WTC11 (cell line): ENCODE measurements at regions not wholly inside any gene's neighbourhood (a gene's known extent, or its start where the extent isn't known, plus 50 kb on each side); places are given as distances from the start of the nearest gene placed in this dataset.

Source experiments
- ATAC-seq: fragments of 200-7000 bp; cut with Tn5 transposase; 2 replicates; pipeline ENCODE4 v1.10.0; 2021; ENCODE audit warnings: mild to moderate bottlenecking, moderate library complexity
- CTCF ChIA-PET: fragments of 300-600 bp; sonication (Branson Sonifier 250); formaldehyde crosslinking; loops from one replicate; lab custom pipeline; 2021; ENCODE audit warnings: antibody characterized with exemption; lab: Charles Lee
- POLR2A ChIA-PET: fragments of 350-600 bp; sonication (Branson Sonifier 250); formaldehyde crosslinking; loops from one replicate; lab custom pipeline; 2021; ENCODE audit warnings: antibody characterized with exemption; lab: Charles Lee
- DNase-seq: peaks from one replicate; pipeline ENCODE4 v3.0.0; 2021; ENCODE audit warnings: low spot score
- H3K27ac Mint-ChIP-seq: 2 replicates; pipeline ENCODE4 v1.8.0; 2021; ENCODE audit warnings: mixed read lengths
- H3K27me3 Mint-ChIP-seq: 2 replicates; pipeline ENCODE4 v1.8.0; 2021; ENCODE audit warnings: low read depth, mild to moderate bottlenecking, moderate library complexity, mixed read lengths
- H3K36me3 Mint-ChIP-seq: 2 replicates; pipeline ENCODE4 v1.8.0; 2021; ENCODE audit warnings: mixed read lengths
- H3K4me1 Mint-ChIP-seq: 2 replicates; pipeline ENCODE4 v1.8.0; 2022; ENCODE audit warnings: mixed read lengths
- H3K4me3 Mint-ChIP-seq: 2 replicates; pipeline ENCODE4 v1.8.0; 2021; ENCODE audit warnings: mild to moderate bottlenecking, moderate library complexity, mixed read lengths
- H3K9me3 Mint-ChIP-seq: 2 replicates; pipeline ENCODE4 v1.8.0; 2021; ENCODE audit warnings: mixed read lengths
- FOXP1 ChIP-seq: sonication (generic); formaldehyde crosslinking; IDR thresholded peaks from 2 replicates; pipeline ENCODE4 v1.8.0; 2022; ENCODE audit warnings: missing genetic modification reagents, mild to moderate bottlenecking, moderate library complexity, borderline replicate concordance
- GTF2I ChIP-seq: fragments of 250-450 bp; sonication (Bioruptor Pico); conservative IDR thresholded peaks from 2 replicates; pipeline ENCODE4 v1.4.0; 2021; ENCODE audit warnings: mild to moderate bottlenecking
- IRF2 ChIP-seq: sonication (generic); formaldehyde crosslinking; IDR thresholded peaks from 2 replicates; pipeline ENCODE4 v1.8.0; 2022; ENCODE audit warnings: low read depth, missing genetic modification reagents, borderline replicate concordance
- JAZF1 ChIP-seq: fragments of 250-450 bp; sonication (Bioruptor Pico); IDR thresholded peaks from 2 replicates; pipeline ENCODE4 v1.9.0; 2021; ENCODE audit warnings: moderate library complexity, mild to moderate bottlenecking, inconsistent platforms
- JUN ChIP-seq: sonication (generic); formaldehyde crosslinking; IDR thresholded peaks from 2 replicates; pipeline ENCODE4 v1.8.0; 2023; ENCODE audit warnings: mild to moderate bottlenecking, missing genetic modification reagents
- KAT7 ChIP-seq: sonication (generic); formaldehyde crosslinking; IDR thresholded peaks from 2 replicates; pipeline ENCODE4 v1.8.1; 2023; ENCODE audit warnings: missing genetic modification reagents, mild to moderate bottlenecking, borderline replicate concordance
- NFATC4 ChIP-seq: fragments of 250-450 bp; sonication (Bioruptor Pico); IDR thresholded peaks from 2 replicates; pipeline ENCODE4 v1.9.0; 2021; ENCODE audit warnings: mild to moderate bottlenecking
- OVOL2 ChIP-seq: fragments of 250-450 bp; sonication (Bioruptor Pico); IDR thresholded peaks from 2 replicates; pipeline ENCODE4 v1.9.0; 2021; ENCODE audit warnings: mild to moderate bottlenecking, borderline replicate concordance
- SMAD3 ChIP-seq: sonication (generic); formaldehyde crosslinking; IDR thresholded peaks from 2 replicates; pipeline ENCODE4 v1.8.0; 2022; ENCODE audit warnings: missing genetic modification reagents, mild to moderate bottlenecking, borderline replicate concordance
- TEAD1 ChIP-seq: sonication (generic); formaldehyde crosslinking; IDR thresholded peaks from 2 replicates; pipeline ENCODE4 v1.8.0; 2022; ENCODE audit warnings: mild to moderate bottlenecking, missing genetic modification reagents
- TEAD4 ChIP-seq: sonication (generic); formaldehyde crosslinking; IDR thresholded peaks from 2 replicates; pipeline ENCODE4 v1.8.0; 2022; ENCODE audit warnings: mild to moderate bottlenecking, missing genetic modification reagents
- ZNF232 ChIP-seq: sonication (generic); formaldehyde crosslinking; IDR thresholded peaks from 2 replicates; pipeline ENCODE4 v1.8.0; 2022; ENCODE audit warnings: mild to moderate bottlenecking, missing genetic modification reagents
- ZNF416 ChIP-seq: fragments of 250-450 bp; sonication (Bioruptor Pico); IDR thresholded peaks from 2 replicates; pipeline ENCODE4 v1.9.0; 2021; ENCODE audit warnings: mild to moderate bottlenecking, inconsistent platforms
- ZNF423 ChIP-seq: fragments of 250-450 bp; sonication (Bioruptor Pico); IDR thresholded peaks from 2 replicates; pipeline ENCODE4 v2.1.2; 2022; ENCODE audit warnings: mild to moderate bottlenecking, moderate library complexity
- ZNF671 ChIP-seq: fragments of 250-450 bp; sonication (Bioruptor Pico); IDR thresholded peaks from 2 replicates; pipeline ENCODE4 v1.8.0; 2021; ENCODE audit warnings: mild to moderate bottlenecking
- TF ChIP-seq, protein P1 (sequence below): sonication (generic); formaldehyde crosslinking; IDR thresholded peaks from 2 replicates; pipeline ENCODE4 v1.8.1; 2023; ENCODE audit warnings: mild to moderate bottlenecking, missing genetic modification reagents, borderline replicate concordance
- TF ChIP-seq, protein P2 (sequence below): sonication (generic); formaldehyde crosslinking; IDR thresholded peaks from 2 replicates; pipeline ENCODE4 v1.8.1; 2022; ENCODE audit warnings: low read depth, mild to moderate bottlenecking, moderate library complexity, missing genetic modification reagents, borderline replicate concordance
- TF ChIP-seq, protein P3 (sequence below): sonication (generic); formaldehyde crosslinking; conservative IDR thresholded peaks from 2 replicates; pipeline ENCODE4 v1.8.1; 2022; ENCODE audit warnings: mild to moderate bottlenecking, missing genetic modification reagents
- TF ChIP-seq, protein P4 (sequence below): fragments of 250-450 bp; sonication (Bioruptor Pico); IDR thresholded peaks from 2 replicates; pipeline ENCODE4 v1.9.0; 2021; ENCODE audit warnings: moderate library complexity, mild to moderate bottlenecking, inconsistent platforms, borderline replicate concordance
- TF ChIP-seq, protein P5 (sequence below): fragments of 250-450 bp; sonication (Bioruptor Pico); conservative IDR thresholded peaks from 2 replicates; pipeline ENCODE4 v1.9.0; 2021; ENCODE audit warnings: mild to moderate bottlenecking
- TF ChIP-seq, protein P6 (sequence below): sonication (generic); formaldehyde crosslinking; IDR thresholded peaks from 2 replicates; pipeline ENCODE4 v1.8.1; 2023; ENCODE audit warnings: mild to moderate bottlenecking, missing genetic modification reagents
- TF ChIP-seq, protein P7 (sequence below): fragments of 250-450 bp; sonication (Bioruptor Pico); IDR thresholded peaks from 2 replicates; pipeline ENCODE4 v2.1.2; 2022; ENCODE audit warnings: mild to moderate bottlenecking, moderate library complexity
- TF ChIP-seq, protein P8 (sequence below): sonication (generic); formaldehyde crosslinking; IDR thresholded peaks from 2 replicates; pipeline ENCODE4 v1.8.0; 2023; ENCODE audit warnings: missing genetic modification reagents

DNA sequence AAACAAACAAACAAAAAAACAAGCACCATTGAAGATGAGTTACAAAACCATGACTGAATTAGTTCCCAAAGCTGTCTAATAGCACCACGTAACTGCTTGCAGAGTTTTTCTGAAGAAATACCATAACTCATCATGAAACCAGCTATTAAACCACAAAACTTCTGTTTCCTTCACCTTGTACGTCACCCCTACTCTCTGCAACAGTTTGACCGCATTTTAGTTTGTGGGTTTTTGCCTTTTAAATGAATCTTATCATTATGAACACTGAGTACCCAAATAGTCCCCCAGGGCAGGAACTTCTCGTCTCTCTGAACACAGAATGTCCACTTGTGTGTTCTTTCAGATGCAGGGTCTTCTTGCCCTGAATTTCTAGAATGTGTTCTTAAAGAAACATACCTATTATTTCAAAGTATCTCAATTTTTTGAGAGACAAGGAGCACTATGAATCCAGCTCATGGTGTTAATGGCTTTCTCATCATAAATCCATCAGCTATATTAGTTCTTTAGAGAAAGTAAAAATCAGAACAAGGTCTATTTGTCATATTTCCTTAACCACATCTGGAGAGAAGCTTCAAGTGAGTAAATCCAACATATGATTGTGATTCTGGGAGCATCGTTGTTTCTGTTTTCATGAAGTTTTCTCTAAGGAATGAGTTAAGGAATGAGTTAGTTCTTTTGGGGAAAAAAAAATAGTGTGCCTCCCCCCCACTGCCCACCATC is 210.6 kb downstream of the AUH start:
- H3K36me3 Mint-ChIP-seq = peaks cover 43% of the 10 kb centered on the region
- no peak overlapping the region for H3K27ac Mint-ChIP-seq
- ChIA-PET POLR2A (interaction anchor here (1.3 kb wide), 1 partner anchor 9 kb away, joined by 3 read pairs; no protein-coding TSS in a partner anchor), CTCF (no interaction called here)
- DNase-seq = no peak
- H3K4me3 Mint-ChIP-seq = no peak overlapping the region
- no peak for ATAC-seq
- no peaks in the 10 kb centered on the region; the same call in 1 of the 2 replicates for H3K27me3 Mint-ChIP-seq
- peaks cover 30% of the 10 kb centered on the region for H3K4me1 Mint-ChIP-seq
- H3K9me3 Mint-ChIP-seq = peaks cover 53% of the 10 kb centered on the region
- TF ChIP-seq ZNF232 (CRISPR knock-in tag) (no peak), SMAD3 (no peak), TEAD1 (CRISPR knock-in tag) (no peak), TEAD4 (CRISPR knock-in tag) (no peak), JAZF1 (no peak), JUN (CRISPR knock-in tag) (no peak), KAT7 (CRISPR knock-in tag) (no peak), ZNF671 (CRISPR knock-in tag) (no peak), OVOL2 (CRISPR knock-in tag) (no peak), NFATC4 (CRISPR knock-in tag) (no peak)
- TF ChIP-seq, protein P1, sequence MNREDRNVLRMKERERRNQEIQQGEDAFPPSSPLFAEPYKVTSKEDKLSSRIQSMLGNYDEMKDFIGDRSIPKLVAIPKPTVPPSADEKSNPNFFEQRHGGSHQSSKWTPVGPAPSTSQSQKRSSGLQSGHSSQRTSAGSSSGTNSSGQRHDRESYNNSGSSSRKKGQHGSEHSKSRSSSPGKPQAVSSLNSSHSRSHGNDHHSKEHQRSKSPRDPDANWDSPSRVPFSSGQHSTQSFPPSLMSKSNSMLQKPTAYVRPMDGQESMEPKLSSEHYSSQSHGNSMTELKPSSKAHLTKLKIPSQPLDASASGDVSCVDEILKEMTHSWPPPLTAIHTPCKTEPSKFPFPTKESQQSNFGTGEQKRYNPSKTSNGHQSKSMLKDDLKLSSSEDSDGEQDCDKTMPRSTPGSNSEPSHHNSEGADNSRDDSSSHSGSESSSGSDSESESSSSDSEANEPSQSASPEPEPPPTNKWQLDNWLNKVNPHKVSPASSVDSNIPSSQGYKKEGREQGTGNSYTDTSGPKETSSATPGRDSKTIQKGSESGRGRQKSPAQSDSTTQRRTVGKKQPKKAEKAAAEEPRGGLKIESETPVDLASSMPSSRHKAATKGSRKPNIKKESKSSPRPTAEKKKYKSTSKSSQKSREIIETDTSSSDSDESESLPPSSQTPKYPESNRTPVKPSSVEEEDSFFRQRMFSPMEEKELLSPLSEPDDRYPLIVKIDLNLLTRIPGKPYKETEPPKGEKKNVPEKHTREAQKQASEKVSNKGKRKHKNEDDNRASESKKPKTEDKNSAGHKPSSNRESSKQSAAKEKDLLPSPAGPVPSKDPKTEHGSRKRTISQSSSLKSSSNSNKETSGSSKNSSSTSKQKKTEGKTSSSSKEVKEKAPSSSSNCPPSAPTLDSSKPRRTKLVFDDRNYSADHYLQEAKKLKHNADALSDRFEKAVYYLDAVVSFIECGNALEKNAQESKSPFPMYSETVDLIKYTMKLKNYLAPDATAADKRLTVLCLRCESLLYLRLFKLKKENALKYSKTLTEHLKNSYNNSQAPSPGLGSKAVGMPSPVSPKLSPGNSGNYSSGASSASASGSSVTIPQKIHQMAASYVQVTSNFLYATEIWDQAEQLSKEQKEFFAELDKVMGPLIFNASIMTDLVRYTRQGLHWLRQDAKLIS (CRISPR knock-in tag) = no peak
- TF ChIP-seq, protein P2, sequence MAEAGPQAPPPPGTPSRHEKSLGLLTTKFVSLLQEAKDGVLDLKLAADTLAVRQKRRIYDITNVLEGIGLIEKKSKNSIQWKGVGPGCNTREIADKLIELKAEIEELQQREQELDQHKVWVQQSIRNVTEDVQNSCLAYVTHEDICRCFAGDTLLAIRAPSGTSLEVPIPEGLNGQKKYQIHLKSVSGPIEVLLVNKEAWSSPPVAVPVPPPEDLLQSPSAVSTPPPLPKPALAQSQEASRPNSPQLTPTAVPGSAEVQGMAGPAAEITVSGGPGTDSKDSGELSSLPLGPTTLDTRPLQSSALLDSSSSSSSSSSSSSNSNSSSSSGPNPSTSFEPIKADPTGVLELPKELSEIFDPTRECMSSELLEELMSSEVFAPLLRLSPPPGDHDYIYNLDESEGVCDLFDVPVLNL (CRISPR knock-in tag) = no peak
- TF ChIP-seq, all 79 proteins: peak for 0

DNA sequence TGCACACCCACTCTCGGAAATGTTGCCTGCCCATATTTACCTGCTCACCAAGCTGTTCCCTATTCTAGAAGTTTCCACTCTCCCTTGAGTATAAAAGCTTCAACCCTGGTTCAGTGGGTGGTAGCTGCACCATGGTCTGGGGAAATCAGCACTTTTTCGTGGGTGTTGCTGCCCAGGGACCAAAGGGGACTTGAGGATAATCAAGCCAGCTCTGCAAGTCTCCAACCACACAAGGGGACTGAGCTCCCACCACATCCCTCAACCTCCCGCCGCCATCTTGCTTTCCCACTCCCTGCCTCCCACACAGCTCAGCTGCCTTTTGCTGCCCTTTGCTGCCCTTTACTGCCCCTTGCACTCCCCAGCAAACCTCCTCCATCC is 210.0 kb downstream of the AUH start:
- Mint-ChIP-seq H3K36me3 (peaks cover 43% of the 10 kb centered on the region), H3K9me3 (peaks cover 53% of the 10 kb centered on the region), H3K27ac (no peak overlapping the region), H3K27me3 (no peaks in the 10 kb centered on the region; the same call in 1 of the 2 replicates), H3K4me3 (no peak overlapping the region), H3K4me1 (peaks cover 25% of the 10 kb centered on the region)
- DNase-seq = no peak
- ChIA-PET CTCF (no interaction called here), POLR2A (interaction anchor here (1.3 kb wide), 1 partner anchor 10 kb away, joined by 3 read pairs; no protein-coding TSS in a partner anchor)
- no peak for ATAC-seq
- TF ChIP-seq ZNF423 (CRISPR knock-in tag) (no peak), IRF2 (CRISPR knock-in tag) (no peak), ZNF416 (CRISPR knock-in tag) (no peak), FOXP1 (no peak), GTF2I (no peak)
- TF ChIP-seq, protein P3, sequence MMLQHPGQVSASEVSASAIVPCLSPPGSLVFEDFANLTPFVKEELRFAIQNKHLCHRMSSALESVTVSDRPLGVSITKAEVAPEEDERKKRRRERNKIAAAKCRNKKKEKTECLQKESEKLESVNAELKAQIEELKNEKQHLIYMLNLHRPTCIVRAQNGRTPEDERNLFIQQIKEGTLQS = no peak
- TF ChIP-seq, protein P4, sequence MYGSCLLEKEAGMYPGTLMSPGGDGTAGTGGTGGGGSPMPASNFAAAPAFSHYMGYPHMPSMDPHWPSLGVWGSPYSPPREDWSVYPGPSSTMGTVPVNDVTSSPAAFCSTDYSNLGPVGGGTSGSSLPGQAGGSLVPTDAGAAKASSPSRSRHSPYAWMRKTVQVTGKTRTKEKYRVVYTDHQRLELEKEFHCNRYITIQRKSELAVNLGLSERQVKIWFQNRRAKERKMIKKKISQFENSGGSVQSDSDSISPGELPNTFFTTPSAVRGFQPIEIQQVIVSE (CRISPR knock-in tag) = no peak
- TF ChIP-seq, protein P5, sequence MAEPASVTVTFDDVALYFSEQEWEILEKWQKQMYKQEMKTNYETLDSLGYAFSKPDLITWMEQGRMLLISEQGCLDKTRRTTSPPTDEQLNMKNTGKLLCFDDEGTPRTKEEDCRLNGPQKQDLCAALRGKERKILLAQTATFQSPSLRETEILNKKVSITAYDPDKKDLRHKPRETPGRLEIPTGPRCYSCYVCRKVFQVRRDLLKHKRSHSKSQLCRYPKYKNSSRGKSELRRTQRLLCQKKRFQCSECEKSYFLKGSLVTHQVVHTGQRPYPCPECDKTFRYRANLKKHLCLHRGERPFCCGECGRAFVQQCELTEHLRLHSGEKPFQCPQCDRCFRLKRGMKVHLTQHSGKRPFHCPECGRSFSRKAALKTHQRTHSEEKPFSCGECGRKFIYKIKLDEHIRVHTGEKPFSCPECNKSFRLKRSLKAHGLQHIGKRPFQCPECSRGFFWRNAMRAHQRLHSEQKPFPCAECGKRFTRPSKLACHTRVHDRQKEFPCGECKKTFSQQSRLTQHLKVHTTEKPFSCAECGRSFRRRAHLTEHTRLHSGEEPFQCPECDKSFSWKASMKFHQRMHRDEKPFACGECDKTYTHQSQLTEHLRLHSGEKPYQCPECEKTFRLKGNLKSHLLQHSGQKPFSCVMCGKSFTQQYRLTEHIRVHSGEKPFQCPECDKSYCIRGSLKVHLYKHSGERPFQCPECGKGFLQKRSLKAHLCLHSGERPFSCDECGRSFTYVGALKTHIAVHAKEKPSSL (CRISPR knock-in tag) = no peak
- TF ChIP-seq, protein P6, sequence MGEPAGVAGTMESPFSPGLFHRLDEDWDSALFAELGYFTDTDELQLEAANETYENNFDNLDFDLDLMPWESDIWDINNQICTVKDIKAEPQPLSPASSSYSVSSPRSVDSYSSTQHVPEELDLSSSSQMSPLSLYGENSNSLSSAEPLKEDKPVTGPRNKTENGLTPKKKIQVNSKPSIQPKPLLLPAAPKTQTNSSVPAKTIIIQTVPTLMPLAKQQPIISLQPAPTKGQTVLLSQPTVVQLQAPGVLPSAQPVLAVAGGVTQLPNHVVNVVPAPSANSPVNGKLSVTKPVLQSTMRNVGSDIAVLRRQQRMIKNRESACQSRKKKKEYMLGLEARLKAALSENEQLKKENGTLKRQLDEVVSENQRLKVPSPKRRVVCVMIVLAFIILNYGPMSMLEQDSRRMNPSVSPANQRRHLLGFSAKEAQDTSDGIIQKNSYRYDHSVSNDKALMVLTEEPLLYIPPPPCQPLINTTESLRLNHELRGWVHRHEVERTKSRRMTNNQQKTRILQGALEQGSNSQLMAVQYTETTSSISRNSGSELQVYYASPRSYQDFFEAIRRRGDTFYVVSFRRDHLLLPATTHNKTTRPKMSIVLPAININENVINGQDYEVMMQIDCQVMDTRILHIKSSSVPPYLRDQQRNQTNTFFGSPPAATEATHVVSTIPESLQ = no peak
- TF ChIP-seq, protein P7, sequence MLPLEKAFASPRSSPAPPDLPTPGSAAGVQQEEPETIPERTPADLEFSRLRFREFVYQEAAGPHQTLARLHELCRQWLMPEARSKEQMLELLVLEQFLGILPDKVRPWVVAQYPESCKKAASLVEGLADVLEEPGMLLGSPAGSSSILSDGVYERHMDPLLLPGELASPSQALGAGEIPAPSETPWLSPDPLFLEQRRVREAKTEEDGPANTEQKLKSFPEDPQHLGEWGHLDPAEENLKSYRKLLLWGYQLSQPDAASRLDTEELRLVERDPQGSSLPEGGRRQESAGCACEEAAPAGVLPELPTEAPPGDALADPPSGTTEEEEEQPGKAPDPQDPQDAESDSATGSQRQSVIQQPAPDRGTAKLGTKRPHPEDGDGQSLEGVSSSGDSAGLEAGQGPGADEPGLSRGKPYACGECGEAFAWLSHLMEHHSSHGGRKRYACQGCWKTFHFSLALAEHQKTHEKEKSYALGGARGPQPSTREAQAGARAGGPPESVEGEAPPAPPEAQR (CRISPR knock-in tag) = no peak
- TF ChIP-seq, protein P8, sequence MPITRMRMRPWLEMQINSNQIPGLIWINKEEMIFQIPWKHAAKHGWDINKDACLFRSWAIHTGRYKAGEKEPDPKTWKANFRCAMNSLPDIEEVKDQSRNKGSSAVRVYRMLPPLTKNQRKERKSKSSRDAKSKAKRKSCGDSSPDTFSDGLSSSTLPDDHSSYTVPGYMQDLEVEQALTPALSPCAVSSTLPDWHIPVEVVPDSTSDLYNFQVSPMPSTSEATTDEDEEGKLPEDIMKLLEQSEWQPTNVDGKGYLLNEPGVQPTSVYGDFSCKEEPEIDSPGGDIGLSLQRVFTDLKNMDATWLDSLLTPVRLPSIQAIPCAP = no peak
